Gastroesophageal sphincter (tissue), 3 donors: ENCODE measurements at regions not wholly inside any gene's neighbourhood (a gene's known extent, or its start where the extent isn't known, plus 50 kb on each side); places are given as distances from the start of the nearest gene placed in this dataset.

Experiments used
- CTCF ChIP-seq, 4 experiments: fragments of 200-600 bp in 2 of 4; fragments of 450-650 bp in 2 of 4; sonication (generic) in 1 of 4; IDR thresholded peaks; one replicate each; pipeline ENCODE4 v1.5.1; 2017 to 2019; ENCODE audit warnings: antibody characterized with exemption in 4 of 4, mild to moderate bottlenecking in 2 of 4, moderate library complexity in 2 of 4
- EP300 ChIP-seq: sonication (generic); formaldehyde crosslinking; IDR thresholded peaks from one replicate; pipeline ENCODE4 v1.6.1; 2017; ENCODE audit warnings: antibody characterized with exemption, mild to moderate bottlenecking
- POLR2A ChIP-seq, 2 donors: fragments of 450-650 bp; IDR thresholded peaks; one replicate each; pipeline ENCODE4 v1.6.1; 2017; ENCODE audit warnings: antibody characterized with exemption in 2 of 2, mild to moderate bottlenecking in 2 of 2, moderate library complexity in 1 of 2
- POLR2AphosphoS5 ChIP-seq: sonication (generic); formaldehyde crosslinking; IDR thresholded peaks from one replicate; pipeline ENCODE4 v1.6.1; 2017; ENCODE audit warnings: antibody characterized with exemption

GRCh38 chr2:236639461-236640235 lies 70.0 kb downstream of the ACKR3 start:
- TF ChIP-seq CTCF (IDR thresholded peaks at IDR 0.05) (no peak), EP300 (no peak), POLR2AphosphoS5 (no peak), POLR2A (IDR thresholded peaks at IDR 0.05) (no peak)
